ENCODE measurements at regions not wholly inside any gene's neighbourhood (a gene's known extent, or its start where the extent isn't known, plus 50 kb on each side); places are given as distances from the start of the nearest gene placed in this dataset.
"Not testable (repeated sequence)": the region's sequence is repeated elsewhere in the genome, so short reads cannot be mapped to it uniquely, and the experiment has no call there.

DNA sequence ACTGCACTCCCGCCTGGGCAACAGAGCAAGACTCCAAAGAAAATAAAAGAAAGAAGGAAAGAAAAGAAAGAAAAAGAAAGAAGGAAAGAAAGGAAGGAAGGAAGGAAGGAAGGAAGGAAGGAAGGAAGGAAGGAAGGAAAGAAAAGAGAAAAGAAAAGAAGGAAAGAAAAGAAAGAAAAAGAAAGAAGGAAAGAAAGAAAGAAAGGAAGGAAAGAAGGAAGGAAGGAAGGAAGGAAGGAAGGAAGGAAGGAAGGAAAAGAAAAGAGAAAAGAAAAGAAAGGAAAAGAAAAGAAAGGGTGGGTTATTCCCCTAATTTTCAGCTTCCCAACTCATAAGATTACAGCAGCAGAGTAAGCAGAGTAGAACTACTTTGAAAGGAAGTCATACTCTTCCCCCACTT, 64.4 kb downstream of the TMEM200C start:
- DNase-seq, result not testable (repeated sequence)

DNA sequence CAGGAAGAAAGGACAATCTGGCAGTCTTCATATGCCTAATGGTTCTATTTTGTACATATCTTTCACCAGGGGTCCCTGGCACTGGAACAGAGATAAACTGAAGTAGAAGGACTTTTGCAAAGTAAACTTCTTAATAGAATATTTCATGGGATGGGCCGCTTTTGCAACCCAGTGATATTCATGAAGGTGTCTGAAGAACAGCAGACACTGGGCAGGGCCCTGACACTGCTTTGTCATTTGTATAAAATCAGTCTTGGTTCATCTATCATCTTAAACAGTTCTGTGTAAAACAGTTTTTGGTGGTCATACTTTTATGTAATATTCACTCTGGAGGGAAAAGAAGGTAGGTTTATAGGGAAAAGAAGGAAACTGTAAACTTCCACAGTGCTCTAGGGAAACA, 66.4 kb downstream of the TMEM200C start:
- no peak for DNase-seq

DNA sequence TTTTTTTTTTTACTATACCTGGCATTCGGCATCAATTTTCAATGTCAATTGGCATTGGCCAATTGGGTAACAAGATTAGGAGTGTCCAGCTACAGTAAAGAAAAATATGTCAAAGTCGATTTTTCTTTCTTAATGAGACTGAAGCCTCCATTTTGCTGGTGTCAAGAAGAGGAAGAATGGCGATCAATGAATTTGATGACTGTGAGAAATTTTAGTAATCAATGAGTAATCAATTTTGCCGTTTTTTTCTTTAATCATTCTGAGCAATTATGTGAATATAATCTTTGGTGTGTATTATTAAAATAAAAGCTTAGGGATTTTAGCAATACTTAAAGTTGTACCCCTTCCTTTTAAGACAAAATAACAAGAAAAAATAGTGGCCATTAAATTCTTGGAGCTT, 69.7 kb downstream of the TMEM200C start:
- DNase-seq, result no peak

DNA sequence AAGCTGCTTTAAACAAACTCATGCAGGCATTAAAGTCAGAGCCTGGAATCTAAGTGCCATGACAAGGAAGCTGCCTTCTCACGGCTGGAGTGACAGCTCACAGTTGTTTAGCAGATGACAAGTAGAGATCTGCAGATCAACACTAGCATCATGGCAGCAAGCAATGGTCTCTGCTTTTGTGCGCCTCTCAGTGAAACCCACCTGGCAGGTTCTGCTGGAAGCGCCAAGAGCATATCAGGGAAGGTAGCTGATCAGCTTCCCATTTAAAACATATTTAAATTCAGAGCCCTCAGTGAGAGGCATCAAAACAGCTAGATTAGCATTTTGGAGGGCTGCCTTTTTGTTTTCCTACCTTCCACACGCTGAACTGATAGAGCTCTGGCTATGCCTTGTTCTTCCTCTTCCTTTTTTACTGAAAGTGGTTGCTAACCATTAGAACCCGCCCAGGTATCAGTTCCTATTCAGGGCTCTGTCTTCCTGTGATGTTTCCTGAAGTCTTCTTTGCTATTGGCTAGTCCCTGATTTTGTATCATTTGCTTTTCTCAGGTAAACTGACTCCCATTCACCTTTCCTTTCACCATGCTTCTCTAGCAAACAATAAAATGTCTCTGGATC, 70.8 kb downstream of the TMEM200C start:
- no peak for DNase-seq

DNA sequence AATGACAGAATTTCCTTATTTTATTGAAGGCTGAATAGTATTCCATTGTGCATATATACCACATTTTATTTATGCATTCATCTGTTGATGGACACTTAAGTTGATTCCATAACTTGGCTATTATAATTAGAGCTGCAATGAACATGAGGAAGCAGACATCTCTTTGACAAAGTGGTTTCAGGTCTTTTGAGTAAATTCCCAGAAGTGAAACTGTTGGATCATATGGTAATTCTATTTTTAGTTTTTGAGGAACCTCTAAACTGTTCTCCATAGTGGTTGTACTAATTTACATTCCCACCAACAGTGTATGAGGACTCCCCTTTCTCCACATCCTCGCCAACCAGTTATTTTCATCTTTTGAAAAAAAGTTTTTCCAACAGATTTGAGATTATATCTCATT, 77.5 kb downstream of the TMEM200C start:
- no peak for DNase-seq

DNA sequence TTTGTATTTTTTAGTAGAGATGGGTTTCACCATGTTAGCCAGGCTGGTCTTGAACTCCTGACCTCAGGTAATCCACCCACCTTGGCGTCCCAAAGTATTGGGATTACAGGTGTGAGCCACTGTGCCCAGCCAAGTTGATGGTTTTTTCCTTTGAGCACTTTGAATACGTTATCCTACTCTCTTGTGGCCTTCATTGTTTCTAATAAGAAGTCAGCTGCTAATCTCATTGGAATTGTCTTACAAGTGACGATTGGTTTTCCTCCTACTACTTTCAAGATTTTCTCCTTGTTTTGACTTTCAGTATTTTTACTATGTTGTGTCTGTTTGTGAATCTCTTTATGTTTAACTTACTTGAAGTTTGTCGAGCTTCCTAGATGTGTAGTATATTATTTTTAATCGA, 88.5 kb downstream of the TMEM200C start:
- no peak for DNase-seq

DNA sequence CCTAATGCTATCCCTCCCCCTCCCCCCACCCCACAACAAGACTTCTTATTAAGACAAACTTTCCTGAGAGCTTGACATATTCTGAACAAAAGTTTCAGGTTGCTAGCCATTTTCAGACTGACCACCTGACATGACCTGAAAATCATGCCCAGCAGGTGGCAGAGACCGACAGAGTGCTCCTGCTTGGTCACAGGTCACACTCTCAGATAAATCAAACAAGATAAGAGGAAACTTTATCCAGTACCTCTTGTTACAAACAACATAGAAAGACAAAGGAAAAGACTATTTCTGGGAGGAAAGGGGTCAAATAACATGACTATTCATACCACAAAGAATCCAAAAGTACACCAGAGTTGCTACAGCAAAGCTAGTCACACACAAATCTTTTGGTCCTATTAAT, 107.4 kb downstream of the TMEM200C start:
- no peak for DNase-seq

DNA sequence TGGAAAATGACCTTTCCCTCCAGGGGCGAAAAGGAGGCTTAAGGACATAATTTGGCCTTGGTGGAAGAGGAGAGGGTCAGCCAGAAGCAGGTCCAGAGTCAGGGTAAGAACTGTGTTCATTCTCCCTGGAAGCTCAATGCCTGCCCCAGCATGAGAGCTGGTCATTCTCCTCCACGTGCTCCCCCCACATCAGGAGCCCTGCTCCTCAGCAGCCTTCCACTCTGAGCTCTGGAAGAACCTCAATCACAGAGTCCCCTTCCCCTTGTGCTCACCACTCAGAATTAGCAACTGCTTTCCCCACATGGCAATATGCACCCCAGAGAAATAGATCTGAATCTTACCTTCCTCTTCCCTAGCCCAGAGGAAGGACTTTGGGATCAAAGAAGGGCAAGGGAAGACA, 115.4 kb downstream of the TMEM200C start:
- DNase-seq, result no peak

DNA sequence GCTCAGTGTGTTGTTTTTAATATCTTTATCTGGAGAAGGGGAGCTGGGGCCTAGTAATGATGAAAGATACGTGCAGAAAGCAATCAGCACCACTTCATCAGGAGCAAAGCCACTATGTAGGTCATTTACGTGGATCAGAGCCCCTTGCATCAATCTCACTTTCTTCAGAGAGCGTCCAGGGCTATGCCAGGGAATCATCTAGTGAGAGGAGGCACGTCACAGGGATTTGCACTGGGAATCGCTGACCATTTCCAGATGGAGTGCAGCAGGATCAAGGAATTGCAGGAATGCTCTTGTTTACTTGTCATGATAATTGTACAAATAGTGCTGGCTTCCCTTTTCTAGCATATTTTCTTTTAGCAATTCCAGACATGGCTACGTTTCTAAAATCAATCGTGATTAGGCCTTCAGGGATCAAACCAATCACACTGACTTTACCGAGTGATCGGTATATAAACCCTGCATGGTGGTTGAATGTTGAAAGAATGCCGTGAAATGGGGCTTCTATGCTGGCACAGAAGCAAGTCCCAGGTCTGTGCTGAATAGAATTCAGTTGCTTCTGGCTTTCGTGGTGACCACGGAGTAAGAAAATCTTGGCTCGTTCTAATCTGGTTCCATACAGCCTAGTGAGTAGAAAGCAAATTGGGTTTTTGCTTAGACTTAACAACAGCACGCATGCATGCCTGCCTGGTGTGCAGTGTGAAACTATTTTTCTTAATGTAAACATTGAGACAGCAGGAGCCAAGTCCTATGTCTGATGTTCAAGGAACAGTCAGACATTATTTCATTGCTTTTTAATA, 122.8 kb downstream of the TMEM200C start:
- no peak for DNase-seq

DNA sequence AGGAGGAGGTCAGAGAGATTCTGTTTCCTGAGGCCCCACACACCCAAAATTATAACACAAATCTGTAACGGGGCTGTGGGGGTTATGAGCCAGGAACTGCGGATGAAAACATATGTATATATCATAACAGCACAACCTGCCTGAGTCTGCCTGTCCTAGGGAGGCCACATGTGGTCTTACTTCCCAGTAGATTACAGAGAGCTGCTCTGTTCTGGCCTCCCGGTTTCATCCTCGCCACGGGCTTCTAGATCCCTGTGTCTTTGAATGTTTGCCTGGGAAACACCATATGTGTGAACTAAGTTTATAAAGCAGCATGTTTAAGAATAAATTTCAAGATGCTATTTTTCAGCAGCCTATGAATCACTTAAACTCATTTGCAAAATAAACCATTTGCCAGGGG, 124.0 kb downstream of the TMEM200C start:
- DNase-seq, result no peak

DNA sequence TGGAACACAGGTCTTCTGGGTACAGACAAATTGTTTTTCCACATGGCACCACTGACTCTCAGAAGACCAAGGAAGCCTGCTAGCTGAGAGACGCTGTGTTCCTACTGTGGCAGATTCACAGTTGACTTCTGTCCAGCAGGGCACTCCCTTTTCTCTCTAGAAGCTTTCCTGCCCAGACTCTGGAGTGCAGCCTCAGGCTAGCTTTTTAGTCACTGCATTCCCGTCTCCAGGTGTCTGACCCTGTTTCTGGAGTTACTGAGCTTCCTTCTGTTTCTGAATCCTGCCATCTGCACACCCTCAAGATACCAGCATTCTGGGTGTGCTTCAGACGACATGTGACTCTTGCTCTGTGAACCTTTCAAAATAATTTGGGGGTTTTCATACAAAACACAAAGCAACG, 125.1 kb downstream of the TMEM200C start:
- DNase-seq, result no peak

DNA sequence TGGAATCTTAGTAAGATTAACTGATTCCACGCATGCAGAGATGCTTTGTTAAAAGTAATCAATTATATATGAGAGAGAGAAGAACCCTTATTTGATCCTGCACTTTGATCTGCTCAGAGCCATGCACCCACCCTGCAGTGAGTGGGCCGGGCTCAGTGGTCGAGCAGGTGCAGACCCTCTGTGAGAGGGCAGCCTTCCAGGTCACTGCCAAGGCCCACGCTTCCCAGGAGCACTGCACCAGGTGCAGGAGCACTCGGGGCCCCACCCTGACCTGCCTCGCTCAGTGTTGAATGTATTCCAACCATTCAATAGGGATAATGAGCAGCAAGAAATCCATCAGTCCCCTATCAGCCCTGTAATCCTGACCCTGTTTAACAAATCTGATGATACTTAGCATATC, 126.9 kb downstream of the TMEM200C start:
- DNase-seq, result no peak

DNA sequence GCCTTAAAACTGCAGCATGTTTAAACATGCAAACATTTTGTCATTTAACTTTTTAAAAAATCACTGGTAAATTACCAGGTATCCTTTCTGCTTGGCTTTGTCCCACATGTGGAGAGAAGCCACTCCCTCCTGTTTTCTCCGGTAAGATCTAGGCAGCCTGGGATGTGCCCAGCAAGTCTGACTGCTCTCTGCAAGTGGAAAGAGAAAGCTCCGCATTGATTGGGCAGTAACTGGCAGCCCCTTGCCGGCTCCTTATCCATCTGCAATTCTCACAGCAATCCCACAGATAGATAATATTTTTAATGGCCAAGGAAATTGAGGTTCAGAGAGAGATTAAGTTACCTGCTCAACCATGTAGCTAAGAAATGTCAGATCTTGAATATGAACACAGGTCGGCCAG, 136.1 kb downstream of the TMEM200C start:
- DNase-seq, result no peak

DNA sequence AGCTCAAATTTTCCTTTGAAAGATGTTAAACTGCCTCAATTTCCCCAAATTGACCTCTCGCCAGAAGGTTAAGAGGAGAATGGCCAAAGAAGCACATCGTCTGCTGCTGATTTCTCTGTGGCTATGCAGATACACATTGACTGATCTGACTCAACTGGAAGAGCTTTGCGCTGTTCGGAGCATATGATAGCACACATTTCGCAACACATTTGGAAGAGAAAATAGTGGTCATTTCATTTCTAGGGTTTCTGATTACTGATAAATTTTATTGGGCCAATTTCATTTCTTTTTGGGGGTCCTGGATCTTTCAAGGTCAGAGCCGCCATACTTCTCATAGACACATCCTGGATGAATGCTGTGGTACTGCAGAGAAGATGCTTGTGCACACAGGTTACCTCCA, 138.5 kb downstream of the TMEM200C start:
- DNase-seq, result no peak

DNA sequence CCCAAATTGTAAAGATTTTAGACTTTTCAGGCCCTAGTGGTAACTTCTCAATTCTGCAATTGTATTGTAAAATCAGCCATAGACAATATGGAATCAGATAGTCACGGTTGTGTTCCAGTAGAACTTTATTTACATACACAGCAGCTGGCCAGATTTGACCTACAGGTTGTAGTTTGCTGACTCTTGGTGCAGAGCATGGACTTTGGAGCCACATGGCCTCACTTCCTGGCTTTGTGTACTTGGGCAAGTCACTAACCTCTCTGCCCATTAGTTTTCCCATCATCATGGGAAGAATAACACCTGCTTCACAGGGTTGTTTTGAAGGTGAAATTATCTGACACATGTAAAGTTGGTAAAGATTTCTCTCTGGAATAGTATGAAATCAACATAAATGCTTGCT, 147.6 kb downstream of the TMEM200C start:
- no peak for DNase-seq

DNA sequence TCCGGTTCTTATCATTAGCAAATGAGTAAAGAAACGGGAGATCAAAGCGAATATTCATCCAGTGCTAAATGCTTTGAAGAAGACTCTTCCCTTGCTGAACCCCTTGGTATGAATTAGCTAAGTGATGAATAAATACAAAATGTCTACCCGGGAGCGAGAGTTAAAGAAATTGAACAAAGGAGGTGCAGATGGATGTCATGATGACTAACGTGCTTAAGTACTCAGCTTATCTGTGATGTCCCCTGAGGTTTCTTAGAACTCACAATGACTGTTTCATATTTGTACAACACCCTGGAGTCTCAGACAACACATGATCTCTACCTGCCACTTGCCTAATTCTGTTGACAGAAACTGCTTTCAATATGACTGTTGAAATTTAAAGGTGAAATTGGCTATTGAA, 148.5 kb downstream of the TMEM200C start:
- no peak for DNase-seq

DNA sequence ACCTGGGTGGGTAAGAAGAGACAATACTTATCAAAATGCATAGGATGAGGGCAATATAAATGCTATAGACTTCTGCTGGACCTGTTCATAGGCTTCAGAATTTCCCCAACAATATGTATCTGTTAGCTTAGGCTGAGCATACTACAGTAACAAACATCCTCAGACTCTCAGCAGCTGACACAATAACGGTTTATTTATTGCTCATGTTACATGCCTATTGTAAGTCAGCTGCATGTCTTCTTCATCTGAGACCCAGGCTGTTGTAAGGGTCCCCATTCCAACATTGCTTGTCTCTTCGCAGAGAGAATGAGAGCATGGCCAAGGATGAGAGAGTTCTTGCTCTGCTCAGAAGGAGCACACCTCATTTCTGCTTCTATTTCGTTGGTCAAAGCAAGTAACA, 150.7 kb downstream of the TMEM200C start:
- DNase-seq, result no peak

DNA sequence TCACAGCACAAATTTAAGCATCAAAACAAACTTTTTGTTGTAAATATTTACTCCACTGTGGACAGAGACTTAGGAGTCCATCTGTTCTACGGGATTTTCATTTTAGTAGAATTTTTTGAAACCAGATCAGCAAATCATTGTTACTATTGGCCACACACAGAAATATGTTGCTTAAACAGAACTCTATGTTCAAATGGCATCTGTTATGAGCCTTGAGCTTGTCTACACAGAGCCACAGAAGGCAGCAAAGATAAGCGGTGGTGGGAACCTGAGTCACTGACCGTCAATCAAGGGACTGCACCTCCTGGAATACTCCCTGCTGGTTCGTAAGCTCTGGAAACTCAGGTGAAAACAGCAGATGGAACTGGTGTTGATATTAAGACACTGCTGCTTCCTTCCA, 156.8 kb downstream of the TMEM200C start:
- no peak for DNase-seq

DNA sequence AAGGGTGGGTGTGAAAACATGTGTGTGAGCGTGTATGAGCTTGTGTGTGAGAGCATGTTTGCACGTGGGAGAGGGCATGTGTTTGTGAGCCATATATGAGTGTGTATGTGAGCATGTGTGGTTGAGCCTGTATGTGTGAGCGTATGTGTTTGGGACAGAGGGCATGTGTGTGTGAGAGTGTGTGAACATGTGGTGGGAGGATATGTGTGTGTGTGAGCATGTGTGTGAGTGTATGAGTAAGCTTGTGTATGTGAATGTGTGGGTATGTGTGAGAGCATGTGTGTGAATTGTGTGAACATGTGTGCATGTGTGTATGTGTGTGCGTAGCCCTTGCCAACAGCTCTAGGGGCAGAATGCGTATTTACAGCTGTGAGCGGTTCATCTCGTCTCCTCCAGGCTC, 163.0 kb downstream of the TMEM200C start:
- DNase-seq, result no peak

DNA sequence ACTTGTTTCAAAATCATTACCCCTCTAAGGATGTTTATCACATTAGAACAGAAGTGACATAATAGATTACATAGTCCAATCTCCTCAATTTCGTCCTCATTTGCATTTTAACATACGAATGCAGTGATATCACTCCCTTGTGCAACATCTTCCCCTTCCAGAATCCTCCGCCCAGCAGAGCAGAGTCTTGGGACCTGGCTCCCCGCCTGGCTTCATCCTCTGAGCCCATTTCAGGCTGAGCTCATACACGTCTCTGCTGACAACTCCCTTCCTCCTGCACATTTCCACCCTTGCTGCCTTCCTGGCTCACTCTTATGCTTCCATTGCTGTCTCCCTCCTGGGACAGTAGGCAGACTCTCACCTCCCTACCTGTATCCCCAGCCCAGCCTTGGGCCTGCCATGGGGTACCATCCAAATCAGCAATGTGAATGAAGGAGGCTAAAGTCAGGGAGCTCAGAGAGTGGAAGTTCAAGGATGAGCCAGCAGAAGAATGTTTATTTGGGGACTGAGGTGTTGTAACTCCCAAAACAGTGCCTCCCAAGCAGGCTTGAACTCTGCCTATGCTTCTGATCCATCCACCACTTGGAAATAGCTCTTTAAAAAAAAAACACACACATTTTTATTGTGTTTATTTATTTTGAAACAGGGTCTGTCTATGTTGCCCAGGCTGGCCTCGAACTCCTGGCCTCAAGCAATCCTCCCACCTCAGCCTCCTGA, 165.2 kb downstream of the TMEM200C start:
- DNase-seq, result no peak

DNA sequence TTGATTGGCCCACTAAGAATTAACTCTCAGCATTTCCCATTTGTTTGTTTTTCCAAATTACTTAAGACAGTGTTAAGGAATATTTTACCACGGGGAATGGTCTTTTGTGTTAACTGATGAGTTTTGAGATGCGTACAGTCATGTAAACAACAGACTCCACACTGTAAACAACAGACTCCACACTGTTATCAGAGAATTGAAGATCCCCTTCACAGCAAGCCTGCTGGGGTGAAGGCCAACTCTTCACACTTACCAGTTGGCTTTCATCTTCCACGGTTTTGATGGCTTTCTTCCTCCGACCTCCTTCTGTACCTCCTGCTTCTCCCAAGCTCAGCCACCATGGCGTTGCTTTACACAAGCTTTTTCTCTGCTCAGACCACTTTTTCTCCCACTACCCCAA, 166.8 kb downstream of the TMEM200C start:
- no peak for DNase-seq

DNA sequence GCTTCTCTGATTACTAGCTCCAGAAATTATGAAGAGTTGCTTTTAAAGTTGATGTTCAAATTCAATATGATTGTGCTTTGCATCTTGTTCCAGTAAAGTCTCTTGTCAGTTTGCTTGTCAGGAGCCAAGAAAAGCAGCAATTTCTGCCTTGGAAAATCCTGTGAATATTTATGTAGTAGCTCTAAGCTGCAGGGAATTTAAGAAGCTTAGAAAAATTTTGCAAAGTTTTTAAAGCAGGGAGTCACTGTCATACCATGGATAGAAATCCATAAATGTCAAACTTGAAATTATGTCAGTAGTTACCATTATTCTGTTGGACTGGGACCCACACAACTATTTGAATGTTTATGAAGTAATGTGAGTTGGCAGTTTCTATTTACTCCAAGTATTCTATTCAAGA, 169.3 kb downstream of the TMEM200C start:
- DNase-seq, result no peak

DNA sequence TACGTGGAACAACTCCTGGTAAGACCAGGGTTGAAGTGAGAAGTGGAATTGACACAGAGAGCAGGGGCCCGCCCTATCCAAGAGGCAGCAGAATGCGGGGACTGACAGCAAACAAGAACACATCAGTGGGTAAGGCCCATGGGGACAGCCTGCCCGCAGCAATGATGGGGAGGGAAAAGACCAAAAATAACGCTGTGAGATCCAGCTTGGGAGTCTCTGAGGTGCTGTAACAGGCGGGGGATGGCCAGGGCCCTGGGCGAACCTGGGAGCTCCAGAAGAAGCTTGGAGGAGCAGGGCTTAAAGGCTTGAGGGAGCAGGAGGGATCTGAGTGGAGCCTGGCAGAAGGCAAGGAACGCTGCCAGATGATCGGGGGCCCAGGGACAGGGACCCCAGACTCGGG, 173.4 kb downstream of the TMEM200C start:
- no peak for DNase-seq

DNA sequence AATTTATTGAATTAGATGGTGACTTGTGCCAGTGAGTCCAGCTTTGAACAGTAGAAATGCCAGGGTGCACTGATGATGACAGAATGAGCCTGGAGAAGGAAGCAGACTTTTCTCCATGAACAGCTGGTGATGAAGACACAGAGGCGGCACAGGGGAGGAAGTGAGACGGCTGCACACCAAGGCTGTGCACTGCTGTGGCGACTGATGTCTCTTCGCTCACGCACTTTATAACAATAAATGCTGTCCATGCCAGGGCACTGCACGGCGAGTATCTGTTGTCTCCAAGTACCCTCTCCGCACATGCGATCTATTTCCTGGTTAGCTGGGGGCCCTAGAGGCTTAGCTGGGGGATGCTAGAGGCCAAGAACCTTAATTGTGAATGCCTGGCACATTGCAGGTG, 175.2 kb downstream of the TMEM200C start:
- no peak for DNase-seq

All from kidney glomerular epithelial cell (primary cell).